Thyroid gland (tissue), 4 donors: ENCODE measurements at regions not wholly inside any gene's neighbourhood (a gene's known extent, or its start where the extent isn't known, plus 50 kb on each side); places are given as distances from the start of the nearest gene placed in this dataset.

ENCODE experiments used
- DNase-seq, 2 donors: peaks; one replicate each; pipeline ENCODE4 v3.0.0-alpha.2; 2019
- H3K27ac ChIP-seq, 3 donors: fragments of 200-600 bp; sonication (generic); 1 replicate in 2 of 3; 2 replicates in 1 of 3; pipeline ENCODE4 v1.5.1; 2016 to 2019; ENCODE audit warnings: mild to moderate bottlenecking in 1 of 3, moderate library complexity in 1 of 3
- H3K27me3 ChIP-seq: fragments of 200-600 bp; sonication (generic); one replicate; pipeline ENCODE4 v1.5.1; 2019
- H3K36me3 ChIP-seq, 2 donors: fragments of 200-600 bp; sonication (generic); one replicate each; pipeline ENCODE4 v1.5.1; 2016 to 2019
- H3K4me1 ChIP-seq, 2 donors: fragments of 200-600 bp; sonication (generic); one replicate each; pipeline ENCODE4 v1.5.1; 2017 to 2019
- H3K4me3 ChIP-seq, 3 donors: fragments of 200-600 bp; sonication (generic); replicated peaks in 1 of 3; 1 replicate in 2 of 3; 2 replicates in 1 of 3; pipeline ENCODE4 v1.5.1; 2016; ENCODE audit warnings: mild to moderate bottlenecking in 1 of 3
- H3K9me3 ChIP-seq: fragments of 200-600 bp; sonication (generic); one replicate; pipeline ENCODE4 v1.5.1; 2017
- CTCF ChIP-seq, 6 experiments: fragments of 200-600 bp in 3 of 6; fragments of 450-650 bp in 3 of 6; sonication (generic) in 3 of 6; IDR thresholded peaks; one replicate each; pipeline ENCODE4 v1.5.1; 2016 to 2019; ENCODE audit warnings: antibody characterized with exemption in 6 of 6, mild to moderate bottlenecking in 2 of 6, inconsistent platforms in 1 of 6, moderate library complexity in 1 of 6
- POLR2A ChIP-seq, 2 donors: fragments of 450-650 bp; IDR thresholded peaks; one replicate each; pipeline ENCODE4 v1.6.1; 2017; ENCODE audit warnings: antibody characterized with exemption in 2 of 2, mild to moderate bottlenecking in 2 of 2, moderate library complexity in 1 of 2
- WGBS, 2 donors: methylation state at CpG; one replicate each; pipeline ENCODE4 v1.1.5; 2017; 5-methylcytosine and 5-hydroxymethylcytosine counted together
- intact Hi-C: fragments of 100-400 bp; cut with DNase I; formaldehyde crosslinking; loops from one replicate; pipeline ENCODE4 v1.15.1; 2023

GRCh38 chr15:62878070-62878469 is 164.5 kb upstream of the TPM1 start:
- Histone ChIP-seq H3K27ac (no peak overlapping the region), H3K9me3 (no peaks in the 10 kb centered on the region), H3K4me1 (no peaks in the 10 kb centered on the region), H3K27me3 (no peaks in the 10 kb centered on the region), H3K4me3 (no peak overlapping the region), H3K36me3 (no peaks in the 10 kb centered on the region)
- TF ChIP-seq POLR2A (IDR thresholded peaks at IDR 0.05), result no peak
- no peak for TF ChIP-seq CTCF (IDR thresholded peaks at IDR 0.05)
- DNase-seq, result no peak
- 83 to 90% methylated on average over 6 of the region's 6 CpGs for WGBS, 2 donors
- intact Hi-C loops, result no loop called here

GRCh38 chr15:62879770-62880169 is 162.8 kb upstream of the TPM1 start:
- intact Hi-C loops, result no loop called here
- Histone ChIP-seq H3K4me1 (no peaks in the 10 kb centered on the region), H3K9me3 (no peaks in the 10 kb centered on the region), H3K4me3 (no peak overlapping the region), H3K27me3 (no peaks in the 10 kb centered on the region), H3K36me3 (no peaks in the 10 kb centered on the region), H3K27ac (no peak overlapping the region)
- DNase-seq, result no peak
- no peak for TF ChIP-seq CTCF (IDR thresholded peaks at IDR 0.05)
- TF ChIP-seq POLR2A (IDR thresholded peaks at IDR 0.05), result no peak
- 73 to 74% methylated on average over 8 of the region's 8 CpGs for WGBS, 2 donors

- H3K27me3 ChIP-seq, result no peaks in the 10 kb centered on the region
- H3K9me3 ChIP-seq, result no peaks in the 10 kb centered on the region
- TF ChIP-seq CTCF (IDR thresholded peaks at IDR 0.05) (no peak), POLR2A (IDR thresholded peaks at IDR 0.05) (no peak)
- no peak for DNase-seq
- no peak overlapping the region for H3K27ac ChIP-seq
- H3K4me3 ChIP-seq, result no peak overlapping the region
- H3K4me1 ChIP-seq, result no peaks in the 10 kb centered on the region
- no peaks in the 10 kb centered on the region for H3K36me3 ChIP-seq
- intact Hi-C loops, result no loop called here
- 64 to 70% methylated on average over 2 of the region's 2 CpGs for WGBS, 2 donors
These were observed 162.3 kb upstream of the TPM1 start for GRCh38 chr15:62880278-62880677.

- Histone ChIP-seq H3K4me3 (no peak overlapping the region), H3K9me3 (no peaks in the 10 kb centered on the region), H3K36me3 (no peaks in the 10 kb centered on the region), H3K4me1 (no peaks in the 10 kb centered on the region), H3K27me3 (no peaks in the 10 kb centered on the region), H3K27ac (no peak overlapping the region)
- TF ChIP-seq POLR2A (IDR thresholded peaks at IDR 0.05) (no peak), CTCF (IDR thresholded peaks at IDR 0.05) (no peak)
- DNase-seq, result no peak
- WGBS, 2 donors, result 74 to 93% methylated on average over 4 of the region's 4 CpGs
- intact Hi-C loops, result no loop called here
These were observed 161.5 kb upstream of the TPM1 start for GRCh38 chr15:62881056-62881455.

- Histone ChIP-seq H3K27ac (no peak overlapping the region), H3K4me1 (peaks cover 0 to 10% of the 10 kb centered on the region in 2 donors), H3K27me3 (no peaks in the 10 kb centered on the region), H3K36me3 (no peaks in the 10 kb centered on the region), H3K9me3 (no peaks in the 10 kb centered on the region), H3K4me3 (no peak overlapping the region)
- WGBS, 2 donors, result 70 to 77% methylated on average over 7 of the region's 7 CpGs
- intact Hi-C loops, result no loop called here
- DNase-seq, result no peak
- TF ChIP-seq POLR2A (IDR thresholded peaks at IDR 0.05), result no peak
- no peak for TF ChIP-seq CTCF (IDR thresholded peaks at IDR 0.05)
These were observed 158.5 kb upstream of the TPM1 start for GRCh38 chr15:62883938-62884479.
